ENCODE measurements at regions not wholly inside any gene's neighbourhood (a gene's known extent, or its start where the extent isn't known, plus 50 kb on each side); places are given as distances from the start of the nearest gene placed in this dataset.

DNA sequence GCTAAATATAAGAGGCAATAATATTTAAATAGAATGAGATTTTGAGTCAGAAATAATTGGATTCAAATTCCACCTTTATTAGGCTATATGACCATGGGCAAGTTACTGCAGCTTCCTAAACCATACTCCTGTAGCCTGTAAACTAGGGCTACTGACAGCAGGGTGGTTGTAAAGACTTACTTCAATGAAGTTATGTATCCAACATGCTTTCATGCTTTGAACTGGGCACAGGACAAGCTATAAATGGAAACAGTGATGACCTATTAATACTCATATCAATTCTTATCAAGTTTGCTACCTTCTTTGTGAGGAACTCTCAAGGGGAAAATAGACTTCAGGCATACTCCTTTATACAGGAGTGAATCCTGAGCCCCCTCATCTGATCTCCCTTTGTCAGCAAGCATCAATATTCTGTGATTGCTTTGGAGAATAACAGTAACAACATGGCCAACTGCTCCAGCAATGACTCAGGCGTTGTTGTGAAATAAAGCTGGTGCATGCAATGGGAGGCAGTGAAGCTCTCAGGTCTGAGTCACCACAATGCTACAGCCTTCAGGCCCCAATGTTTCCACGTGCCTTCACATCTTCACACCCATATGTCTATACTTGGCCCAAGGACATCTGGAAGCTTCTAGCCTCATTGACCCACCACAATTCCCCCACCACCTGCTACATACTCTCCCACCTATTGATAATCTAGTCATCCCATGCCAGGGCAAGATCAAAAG, 102.5 kb downstream of the KCNA4 start:
- no peak for DNase-seq (ENCODE audit: low read depth)
- no peak overlapping the region for H3K4me3 ChIP-seq (ENCODE audit: control insufficient read depth, low read depth, low read length)
- TF ChIP-seq, protein P1, sequence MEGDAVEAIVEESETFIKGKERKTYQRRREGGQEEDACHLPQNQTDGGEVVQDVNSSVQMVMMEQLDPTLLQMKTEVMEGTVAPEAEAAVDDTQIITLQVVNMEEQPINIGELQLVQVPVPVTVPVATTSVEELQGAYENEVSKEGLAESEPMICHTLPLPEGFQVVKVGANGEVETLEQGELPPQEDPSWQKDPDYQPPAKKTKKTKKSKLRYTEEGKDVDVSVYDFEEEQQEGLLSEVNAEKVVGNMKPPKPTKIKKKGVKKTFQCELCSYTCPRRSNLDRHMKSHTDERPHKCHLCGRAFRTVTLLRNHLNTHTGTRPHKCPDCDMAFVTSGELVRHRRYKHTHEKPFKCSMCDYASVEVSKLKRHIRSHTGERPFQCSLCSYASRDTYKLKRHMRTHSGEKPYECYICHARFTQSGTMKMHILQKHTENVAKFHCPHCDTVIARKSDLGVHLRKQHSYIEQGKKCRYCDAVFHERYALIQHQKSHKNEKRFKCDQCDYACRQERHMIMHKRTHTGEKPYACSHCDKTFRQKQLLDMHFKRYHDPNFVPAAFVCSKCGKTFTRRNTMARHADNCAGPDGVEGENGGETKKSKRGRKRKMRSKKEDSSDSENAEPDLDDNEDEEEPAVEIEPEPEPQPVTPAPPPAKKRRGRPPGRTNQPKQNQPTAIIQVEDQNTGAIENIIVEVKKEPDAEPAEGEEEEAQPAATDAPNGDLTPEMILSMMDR (IDR thresholded peaks at IDR 0.05; ENCODE audit: control insufficient read depth, insufficient read depth, low read depth, low read length, missing control alignments) = no peak

DNA sequence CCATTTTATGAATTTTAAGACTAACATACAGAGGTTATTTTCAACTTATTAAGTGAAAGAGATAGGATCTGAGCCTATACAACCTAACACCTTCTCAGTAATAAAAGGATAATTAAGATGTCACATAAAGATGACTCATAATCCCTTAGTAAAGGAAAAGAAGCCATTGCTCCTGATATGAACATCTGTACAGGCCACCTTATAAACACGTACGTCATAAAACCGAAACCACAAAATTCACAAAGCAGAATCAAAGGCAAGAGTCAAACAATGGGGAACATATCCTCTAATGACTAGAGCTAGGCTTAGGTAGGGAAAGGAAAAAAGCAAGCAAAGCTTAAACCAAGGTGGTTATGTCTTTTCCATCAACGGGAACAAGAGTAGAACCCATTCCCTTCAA, 103.5 kb downstream of the KCNA4 start:
- TF ChIP-seq, protein P1 (IDR thresholded peaks at IDR 0.05; ENCODE audit: control insufficient read depth, insufficient read depth, low read depth, low read length, missing control alignments) = no peak
- no peak for DNase-seq (ENCODE audit: low read depth)
- no peak overlapping the region for H3K4me3 ChIP-seq (ENCODE audit: control insufficient read depth, low read depth, low read length)

DNA sequence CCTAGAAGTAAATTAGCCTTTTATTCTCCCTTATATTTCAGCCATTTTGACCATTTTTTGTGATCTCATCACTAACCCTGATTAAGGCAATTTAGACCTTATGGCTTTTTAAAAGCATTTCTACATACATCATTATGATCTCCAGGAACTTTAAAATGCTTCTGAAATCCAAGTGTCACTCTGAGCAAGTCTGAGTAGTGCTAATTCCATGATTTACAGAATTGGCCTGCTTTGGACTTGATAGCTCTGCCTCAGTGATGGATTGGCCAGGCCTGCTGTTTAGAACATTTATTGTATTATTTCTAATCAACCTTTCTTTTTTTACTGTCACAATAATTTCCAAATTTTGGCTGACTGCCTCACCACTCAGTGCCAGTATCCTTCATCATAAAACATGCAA, 116.4 kb downstream of the KCNA4 start:
- DNase-seq (ENCODE audit: low read depth) = no peak
- no peak overlapping the region for H3K4me3 ChIP-seq (ENCODE audit: control insufficient read depth, low read depth, low read length)
- TF ChIP-seq, protein P1 (IDR thresholded peaks at IDR 0.05; ENCODE audit: control insufficient read depth, insufficient read depth, low read depth, low read length, missing control alignments) = no peak

DNA sequence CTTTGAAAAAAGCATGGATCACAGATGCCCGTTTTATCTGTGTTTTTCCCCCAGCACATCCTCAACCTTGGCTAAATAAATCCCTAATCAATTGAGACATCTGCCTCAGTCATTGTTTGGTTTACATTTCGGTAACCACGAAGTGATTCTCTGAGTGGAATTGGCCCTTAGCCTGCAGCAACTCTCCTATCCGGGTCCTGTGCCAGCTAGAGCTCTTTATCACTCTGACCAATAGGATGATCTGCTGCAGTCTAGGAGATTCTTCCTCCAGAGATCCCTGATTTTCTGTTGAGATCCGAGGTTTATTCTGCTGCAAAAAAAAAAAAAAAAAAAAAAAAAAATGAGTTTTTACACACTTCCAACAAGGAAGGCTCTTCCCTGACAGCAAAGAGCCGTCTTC, 137.3 kb downstream of the KCNA4 start:
- H3K4me3 ChIP-seq (ENCODE audit: control insufficient read depth, low read depth, low read length) = no peak overlapping the region
- TF ChIP-seq, protein P1 (IDR thresholded peaks at IDR 0.05; ENCODE audit: control insufficient read depth, insufficient read depth, low read depth, low read length, missing control alignments) = no peak

DNA sequence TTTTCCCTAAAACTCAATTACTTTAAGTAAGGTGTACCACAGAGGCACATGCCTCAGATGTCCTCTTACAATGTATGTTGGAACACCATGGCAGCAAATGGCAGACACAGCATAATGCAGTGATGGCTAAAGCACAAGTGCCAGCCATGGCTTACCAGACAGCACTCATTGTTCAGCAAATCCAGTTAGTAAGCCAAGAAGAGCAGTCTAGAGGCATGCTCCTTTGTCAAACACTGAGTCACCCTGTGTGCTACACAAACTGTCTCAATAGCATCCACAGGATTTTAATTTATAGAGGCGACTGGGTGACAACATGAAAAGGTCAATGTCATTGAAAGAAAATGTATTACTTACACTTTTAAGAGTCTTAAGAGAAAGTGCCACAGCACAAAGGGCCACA, 140.6 kb downstream of the KCNA4 start:
- no peak overlapping the region for H3K4me3 ChIP-seq (ENCODE audit: control insufficient read depth, low read depth, low read length)
- no peak for DNase-seq (ENCODE audit: low read depth)
- TF ChIP-seq, protein P1 (IDR thresholded peaks at IDR 0.05; ENCODE audit: control insufficient read depth, insufficient read depth, low read depth, low read length, missing control alignments) = no peak

More for the DNA sequence above, 137.3 kb downstream of the KCNA4 start:
- no peak for DNase-seq (ENCODE audit: low read depth)

DNA sequence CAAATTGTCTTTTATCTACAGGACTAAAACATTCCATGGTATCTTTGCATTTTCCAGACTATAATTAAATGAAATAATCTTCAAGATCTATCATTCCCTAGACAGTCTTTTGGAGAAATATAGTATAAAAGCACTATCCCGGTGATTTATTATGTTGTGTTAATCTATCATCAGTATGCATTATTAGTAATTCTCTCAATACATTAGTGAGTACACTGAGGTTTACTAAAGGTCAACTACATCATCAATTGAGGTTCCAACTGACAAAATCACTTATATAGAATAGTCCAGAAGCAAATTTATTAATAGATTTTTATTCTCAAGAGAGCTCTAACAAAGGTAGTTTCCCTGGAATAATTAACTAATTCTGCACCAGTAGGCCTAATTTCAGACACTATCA, 169.6 kb downstream of the KCNA4 start:
- no peak for DNase-seq (ENCODE audit: low read depth)
- no peak overlapping the region for H3K4me3 ChIP-seq (ENCODE audit: control insufficient read depth, low read depth, low read length)
- TF ChIP-seq, protein P1 (IDR thresholded peaks at IDR 0.05; ENCODE audit: control insufficient read depth, insufficient read depth, low read depth, low read length, missing control alignments) = no peak
